ENCODE measurements at regions not wholly inside any gene's neighbourhood (a gene's known extent, or its start where the extent isn't known, plus 50 kb on each side); places are given as distances from the start of the nearest gene placed in this dataset.

GRCh38 chr10:83937161-83937560 lies 202.1 kb upstream of the GHITM start:
- DNase-seq (no peak), FAIRE-seq (no peak)
- Histone ChIP-seq H3K4me1 (ENCODE audit: control insufficient read depth in 2 of 3, insufficient read depth in 2 of 3, low read depth in 1 of 3, low read length in 3 of 3) (no peaks in the 10 kb centered on the region), H3K27me3 (ENCODE audit: control insufficient read depth, insufficient read depth, low read length) (no peaks in the 10 kb centered on the region), H3K4me3 (ENCODE audit: low read length in 3 of 3) (no peak overlapping the region), H3K27ac (ENCODE audit: low read depth in 2 of 2, low read length in 2 of 2) (no peak overlapping the region), H3K9me3 (ENCODE audit: control insufficient read depth in 2 of 3, insufficient read depth in 1 of 3, low read length in 3 of 3) (no peaks in the 10 kb centered on the region), H3K9ac (ENCODE audit: low read length in 3 of 3) (no peak overlapping the region), H3K36me3 (ENCODE audit: control insufficient read depth in 2 of 3, insufficient read depth in 3 of 3, low read length in 3 of 3) (no peaks in the 10 kb centered on the region)
- intact Hi-C loops (cut with DNase I) = no loop called here
- no peak for TF ChIP-seq CTCF (IDR thresholded peaks at IDR 0.05; ENCODE audit: borderline replicate concordance, extremely low read depth, insufficient read depth)

GRCh38 chr10:83937826-83938225 lies 201.5 kb upstream of the GHITM start:
- H3K9ac ChIP-seq (ENCODE audit: low read length in 3 of 3) = no peak overlapping the region
- H3K27me3 ChIP-seq (ENCODE audit: control insufficient read depth, insufficient read depth, low read length) = no peaks in the 10 kb centered on the region
- intact Hi-C loops (cut with DNase I) = no loop called here
- TF ChIP-seq CTCF (IDR thresholded peaks at IDR 0.05; ENCODE audit: borderline replicate concordance, extremely low read depth, insufficient read depth) = no peak
- H3K4me3 ChIP-seq (ENCODE audit: low read length in 3 of 3) = no peak overlapping the region
- H3K36me3 ChIP-seq (ENCODE audit: control insufficient read depth in 2 of 3, insufficient read depth in 3 of 3, low read length in 3 of 3) = no peaks in the 10 kb centered on the region
- H3K9me3 ChIP-seq (ENCODE audit: control insufficient read depth in 2 of 3, insufficient read depth in 1 of 3, low read length in 3 of 3) = no peaks in the 10 kb centered on the region
- H3K4me1 ChIP-seq (ENCODE audit: control insufficient read depth in 2 of 3, insufficient read depth in 2 of 3, low read depth in 1 of 3, low read length in 3 of 3) = no peaks in the 10 kb centered on the region
- FAIRE-seq = no peak
- DNase-seq = no peak
- H3K27ac ChIP-seq (ENCODE audit: low read depth in 2 of 2, low read length in 2 of 2) = no peak overlapping the region

GRCh38 chr10:83941189-83941588 lies 198.1 kb upstream of the GHITM start:
- FAIRE-seq = no peak
- intact Hi-C loops (cut with DNase I) = no loop called here

More at GRCh38 chr10:83941189-83941588, 198.1 kb upstream of the GHITM start:
- H3K27ac ChIP-seq (ENCODE audit: low read depth in 2 of 2, low read length in 2 of 2) = no peak overlapping the region
- no peaks in the 10 kb centered on the region for H3K9me3 ChIP-seq (ENCODE audit: control insufficient read depth in 2 of 3, insufficient read depth in 1 of 3, low read length in 3 of 3)
- DNase-seq = no peak
- TF ChIP-seq CTCF (IDR thresholded peaks at IDR 0.05; ENCODE audit: borderline replicate concordance, extremely low read depth, insufficient read depth) = no peak
- H3K4me3 ChIP-seq (ENCODE audit: low read length in 3 of 3) = no peak overlapping the region
- H3K4me1 ChIP-seq (ENCODE audit: control insufficient read depth in 2 of 3, insufficient read depth in 2 of 3, low read depth in 1 of 3, low read length in 3 of 3) = no peaks in the 10 kb centered on the region
- no peak overlapping the region for H3K9ac ChIP-seq (ENCODE audit: low read length in 3 of 3)
- H3K27me3 ChIP-seq (ENCODE audit: control insufficient read depth, insufficient read depth, low read length) = no peaks in the 10 kb centered on the region
- H3K36me3 ChIP-seq (ENCODE audit: control insufficient read depth in 2 of 3, insufficient read depth in 3 of 3, low read length in 3 of 3) = no peaks in the 10 kb centered on the region
